Thymus (tissue), 11 donors: ENCODE measurements at regions not wholly inside any gene's neighbourhood (a gene's known extent, or its start where the extent isn't known, plus 50 kb on each side); places are given as distances from the start of the nearest gene placed in this dataset.

Experiments
- DNase-seq, 9 donors: peaks; one replicate each; pipeline ENCODE4 v3.0.0-alpha.2; 2013; ENCODE audit warnings: low spot score in 9 of 9, low read depth in 6 of 9, missing footprints in 1 of 9
- H3K27ac ChIP-seq, 2 donors: one replicate each; pipeline ENCODE4 v1.5.1; 2013; ENCODE audit warnings: control low read depth in 1 of 2, low read depth in 1 of 2, low read length in 1 of 2, mild to moderate bottlenecking in 1 of 2, moderate library complexity in 1 of 2
- H3K27me3 ChIP-seq, 2 donors: one replicate each; pipeline ENCODE4 v1.5.1; 2013; ENCODE audit warnings: low read length in 1 of 2; ENCODE audit not compliant: control insufficient read depth in 2 of 2, insufficient read depth in 1 of 2
- H3K36me3 ChIP-seq, 2 donors: one replicate each; pipeline ENCODE4 v1.5.1; 2013; ENCODE audit warnings: low read length in 1 of 2, mild to moderate bottlenecking in 1 of 2, moderate library complexity in 1 of 2; ENCODE audit not compliant: control insufficient read depth in 2 of 2, insufficient read depth in 2 of 2
- H3K4me1 ChIP-seq, 2 donors: one replicate each; pipeline ENCODE4 v1.5.1; 2013; ENCODE audit warnings: low read length in 2 of 2; ENCODE audit not compliant: control insufficient read depth in 2 of 2, insufficient read depth in 2 of 2
- H3K4me3 ChIP-seq, 2 donors: one replicate each; pipeline ENCODE4 v1.5.1; 2013; ENCODE audit warnings: low read length in 2 of 2, control low read depth in 1 of 2, mild to moderate bottlenecking in 1 of 2
- H3K9me3 ChIP-seq, 2 donors: one replicate each; pipeline ENCODE4 v1.5.1; 2013; ENCODE audit warnings: low read length in 1 of 2, mild to moderate bottlenecking in 1 of 2; ENCODE audit not compliant: control insufficient read depth in 2 of 2, insufficient read depth in 1 of 2
- WGBS: extraction: QIAGEN DNeasy Blood & Tissue Kit; methylation state at CpG from one replicate; pipeline ENCODE4 v1.1.7; 2013; 5-methylcytosine and 5-hydroxymethylcytosine counted together
- donor health status: healthy.

DNA sequence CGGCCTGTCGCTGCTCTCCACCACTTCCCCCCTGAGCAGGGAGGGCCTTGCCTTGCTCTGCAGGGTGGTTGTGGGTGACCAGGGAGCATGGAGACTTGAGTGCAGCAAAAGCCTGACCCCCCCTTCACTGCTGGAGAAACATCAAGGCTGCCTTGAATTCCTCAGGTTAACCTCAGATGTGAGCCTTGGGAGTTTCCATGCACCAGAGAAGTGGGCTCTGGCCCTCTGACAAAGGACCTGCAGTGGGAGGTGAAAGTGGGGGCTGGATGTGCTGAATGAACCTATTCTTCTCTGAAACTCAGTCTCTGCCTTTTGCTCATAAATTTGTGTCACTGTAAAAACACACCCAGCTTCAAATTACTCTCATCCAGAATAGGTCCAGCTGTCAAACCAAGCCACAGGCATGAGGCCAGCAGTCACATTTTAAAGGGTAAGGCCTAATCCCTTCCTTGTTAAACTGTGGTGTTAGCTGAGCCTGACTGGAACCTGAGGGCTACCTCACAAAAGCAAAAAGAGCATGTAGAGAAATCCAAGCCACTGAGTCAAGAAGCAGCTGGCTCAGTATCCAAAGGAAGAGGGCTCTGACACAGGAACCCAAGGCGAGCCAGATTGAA is 356.8 kb downstream of the CCSER2 start:
- Histone ChIP-seq H3K4me3 (no peak overlapping the region), H3K4me1 (no peaks in the 10 kb centered on the region), H3K9me3 (no peaks in the 10 kb centered on the region), H3K27ac (no peak overlapping the region), H3K36me3 (no peaks in the 10 kb centered on the region), H3K27me3 (no peaks in the 10 kb centered on the region)
- no peak for DNase-seq
- WGBS: 97% methylated on average over 3 of the region's 3 CpGs

DNA sequence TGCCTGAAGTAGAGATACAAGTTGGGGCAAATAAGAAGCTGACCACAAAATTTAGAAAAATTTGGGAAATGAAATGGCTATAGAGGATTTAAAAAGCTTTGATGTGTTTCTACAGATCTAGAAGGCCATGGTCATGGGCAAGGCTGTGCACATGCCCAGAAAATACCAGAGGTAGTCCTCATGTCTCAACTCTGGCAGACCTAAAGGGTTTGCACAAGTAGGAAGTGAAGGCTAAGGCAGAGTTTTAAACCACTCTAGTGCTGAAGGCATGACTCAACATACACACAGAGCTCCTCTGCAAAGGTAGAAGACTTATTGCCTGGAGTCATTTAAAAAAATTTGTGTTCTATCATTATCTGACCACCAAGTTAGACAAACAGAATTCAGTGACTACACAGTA is 364.6 kb downstream of the CCSER2 start:
- no peak for DNase-seq
- no peaks in the 10 kb centered on the region for H3K9me3 ChIP-seq
- H3K4me1 ChIP-seq: no peaks in the 10 kb centered on the region
- H3K36me3 ChIP-seq: no peaks in the 10 kb centered on the region
- no peak overlapping the region for H3K4me3 ChIP-seq
- H3K27ac ChIP-seq: no peak overlapping the region
- no peaks in the 10 kb centered on the region for H3K27me3 ChIP-seq

DNA sequence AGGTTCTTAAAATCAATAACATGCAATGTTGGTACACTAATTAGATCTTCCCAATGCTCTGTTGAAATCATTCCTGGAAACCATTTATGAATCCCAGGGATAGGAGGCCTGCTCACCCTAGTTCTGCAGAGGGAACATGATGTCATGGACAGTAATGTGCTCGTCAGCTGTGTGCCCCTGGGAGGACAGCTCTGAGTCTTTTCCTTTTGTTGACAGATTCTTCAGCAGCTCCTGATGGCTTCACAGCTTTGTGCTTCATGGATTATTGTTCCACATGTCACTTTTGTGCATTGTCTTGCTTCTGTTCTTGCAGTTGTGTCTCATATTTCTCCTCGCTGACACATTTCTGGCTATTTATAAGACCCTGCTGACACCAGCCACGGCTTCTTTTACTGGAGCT is 367.5 kb downstream of the CCSER2 start:
- Histone ChIP-seq H3K9me3 (no peaks in the 10 kb centered on the region), H3K4me1 (no peaks in the 10 kb centered on the region), H3K27me3 (no peaks in the 10 kb centered on the region), H3K27ac (no peak overlapping the region), H3K36me3 (no peaks in the 10 kb centered on the region), H3K4me3 (no peak overlapping the region)
- DNase-seq: no peak
- 82% methylated on average over 3 of the region's 3 CpGs for WGBS

GRCh38 chr10:84696610-84697009 is 368.2 kb downstream of the CCSER2 start:
- Histone ChIP-seq H3K27ac (no peak overlapping the region), H3K4me3 (no peak overlapping the region), H3K27me3 (no peaks in the 10 kb centered on the region), H3K4me1 (no peaks in the 10 kb centered on the region), H3K36me3 (no peaks in the 10 kb centered on the region), H3K9me3 (no peaks in the 10 kb centered on the region)
- WGBS: 92% methylated on average over 3 of the region's 3 CpGs
- no peak for DNase-seq

DNA sequence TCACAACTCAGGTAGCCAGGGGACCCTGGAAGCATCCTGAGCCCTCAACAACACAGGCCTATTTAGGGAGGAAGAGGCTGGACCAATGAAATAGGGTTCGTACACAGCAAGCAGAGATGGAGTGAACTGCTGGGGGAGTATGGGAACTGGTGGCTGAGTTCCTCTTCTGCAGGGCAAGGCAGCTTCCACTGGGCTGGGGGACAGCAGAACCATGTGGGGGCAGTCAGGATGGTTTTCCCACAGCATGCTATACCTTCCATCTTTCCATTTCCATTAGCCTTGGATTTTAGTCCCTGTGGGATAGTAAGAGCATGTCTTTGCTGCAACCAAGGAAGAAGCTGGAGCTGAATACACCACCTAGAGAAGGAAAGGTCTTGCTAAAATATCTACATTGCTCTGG is 370.6 kb downstream of the CCSER2 start:
- Histone ChIP-seq H3K27ac (no peak overlapping the region), H3K36me3 (no peaks in the 10 kb centered on the region), H3K4me3 (no peak overlapping the region), H3K4me1 (no peaks in the 10 kb centered on the region), H3K27me3 (no peaks in the 10 kb centered on the region), H3K9me3 (no peaks in the 10 kb centered on the region)
- no peak for DNase-seq
- 63% methylated on average over 1 of the region's 1 CpG for WGBS

DNA sequence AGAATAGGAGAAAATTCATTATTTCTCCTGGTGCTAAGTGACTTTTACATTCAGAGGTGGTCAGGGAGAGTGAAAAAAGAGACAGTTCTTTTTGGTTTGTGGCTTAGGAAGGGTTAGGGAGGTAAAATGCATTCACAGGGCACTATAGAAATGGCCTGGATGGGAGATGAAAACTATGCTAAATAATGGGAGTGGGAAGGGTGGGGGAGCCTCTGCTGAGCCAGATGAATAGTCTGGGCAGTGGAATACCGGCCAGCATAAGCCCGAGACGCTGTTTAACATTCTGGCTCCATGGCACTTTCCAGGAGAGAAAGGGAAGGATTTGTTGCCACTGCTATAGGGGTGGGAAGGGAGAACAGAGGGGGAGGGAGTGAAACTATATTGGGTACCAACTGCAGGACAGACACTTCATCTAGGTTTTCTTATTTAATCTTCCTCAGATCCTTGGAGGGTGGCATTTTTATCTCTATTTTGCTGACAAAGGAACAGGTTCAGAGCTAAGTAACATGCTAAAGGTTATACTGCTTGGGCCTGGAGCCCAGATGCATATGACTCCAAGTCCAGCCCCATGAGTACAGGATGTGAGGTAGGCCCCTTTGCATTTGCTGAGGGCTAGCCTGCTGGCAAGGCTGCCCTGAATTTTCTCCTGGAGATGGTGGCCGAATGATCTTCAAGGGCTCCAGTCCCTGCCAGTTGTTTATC is 372.4 kb downstream of the CCSER2 start:
- no peaks in the 10 kb centered on the region for H3K27me3 ChIP-seq
- no peaks in the 10 kb centered on the region for H3K9me3 ChIP-seq
- H3K4me1 ChIP-seq: no peaks in the 10 kb centered on the region
- H3K27ac ChIP-seq: no peak overlapping the region
- no peak for DNase-seq
- H3K4me3 ChIP-seq: no peak overlapping the region
- WGBS: 75% methylated on average over 4 of the region's 4 CpGs
- no peaks in the 10 kb centered on the region for H3K36me3 ChIP-seq

DNA sequence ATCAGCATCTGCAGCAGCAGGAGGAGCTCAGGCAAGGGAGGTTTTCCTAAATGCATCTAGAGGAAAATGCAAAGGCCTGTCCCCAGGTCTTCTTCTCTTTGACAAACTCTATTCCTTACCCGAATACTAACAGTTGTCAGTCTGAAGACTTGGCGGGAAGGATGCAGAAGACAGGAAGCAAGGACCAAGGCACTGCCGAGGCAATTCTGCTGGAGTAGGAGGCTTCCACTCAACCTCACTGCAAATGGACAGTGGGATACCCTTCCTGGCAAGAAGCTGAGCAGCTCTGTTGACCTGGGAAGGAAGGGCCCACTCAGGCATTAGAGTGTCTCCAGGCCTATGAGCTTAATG is 373.0 kb downstream of the CCSER2 start:
- DNase-seq: no peak
- 87% methylated on average over 3 of the region's 3 CpGs for WGBS

DNA sequence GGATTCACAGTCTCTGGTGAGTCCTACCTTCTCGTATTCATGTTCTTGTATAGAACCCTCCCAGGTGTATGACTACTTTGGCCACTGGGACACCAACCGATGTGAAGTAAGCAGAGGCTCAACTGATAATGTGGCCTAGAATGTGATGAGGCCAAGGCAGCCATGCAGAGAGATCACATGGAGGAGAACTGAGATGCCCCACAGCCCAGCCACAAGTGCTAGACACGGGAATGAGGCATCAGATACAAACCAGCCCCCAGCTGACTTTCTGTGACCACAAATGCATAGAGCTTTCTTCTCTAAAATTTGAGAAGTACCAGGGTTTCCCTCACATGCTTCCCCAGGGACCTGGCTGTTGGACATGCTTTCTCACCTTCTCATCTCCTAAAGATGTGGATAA is 375.7 kb downstream of the CCSER2 start:
- H3K27ac ChIP-seq: no peak overlapping the region
- no peaks in the 10 kb centered on the region for H3K27me3 ChIP-seq
- no peaks in the 10 kb centered on the region for H3K4me1 ChIP-seq
- no peak overlapping the region for H3K4me3 ChIP-seq
- WGBS: 70% methylated on average over 3 of the region's 3 CpGs
- no peaks in the 10 kb centered on the region for H3K36me3 ChIP-seq
- H3K9me3 ChIP-seq: no peaks in the 10 kb centered on the region
- DNase-seq: no peak

More for the DNA sequence above, 373.0 kb downstream of the CCSER2 start:
- H3K4me1 ChIP-seq: no peaks in the 10 kb centered on the region
- H3K9me3 ChIP-seq: no peaks in the 10 kb centered on the region
- H3K36me3 ChIP-seq: no peaks in the 10 kb centered on the region
- H3K4me3 ChIP-seq: no peak overlapping the region
- H3K27ac ChIP-seq: no peak overlapping the region
- no peaks in the 10 kb centered on the region for H3K27me3 ChIP-seq

DNA sequence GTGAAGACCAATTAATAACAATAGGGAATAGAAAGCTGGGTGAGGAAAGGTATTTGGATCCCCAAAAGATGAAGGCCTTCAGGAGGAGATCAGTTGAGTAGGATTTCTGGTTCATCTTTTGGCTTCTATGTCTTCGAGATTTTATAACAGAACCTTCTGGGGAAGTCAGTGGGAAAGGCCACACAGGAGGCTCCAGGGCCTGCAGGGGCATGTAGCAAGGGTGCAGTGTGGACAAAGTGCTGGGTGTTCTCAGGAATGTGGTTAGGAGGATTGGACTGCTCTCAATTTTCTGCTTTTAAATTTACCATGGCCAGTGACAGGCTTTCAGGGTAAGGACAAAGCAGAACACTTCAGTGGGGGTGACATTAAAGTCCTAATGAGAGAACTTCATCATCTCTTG is 378.0 kb downstream of the CCSER2 start:
- H3K36me3 ChIP-seq: no peaks in the 10 kb centered on the region
- H3K4me3 ChIP-seq: no peak overlapping the region
- no peak for DNase-seq
- H3K27me3 ChIP-seq: no peaks in the 10 kb centered on the region
- no peaks in the 10 kb centered on the region for H3K4me1 ChIP-seq
- H3K9me3 ChIP-seq: no peaks in the 10 kb centered on the region
- H3K27ac ChIP-seq: no peak overlapping the region
- 72% methylated on average over 1 of the region's 1 CpG for WGBS
